K562 (cell line): ENCODE measurements at regions not wholly inside any gene's neighbourhood (a gene's known extent, or its start where the extent isn't known, plus 50 kb on each side); places are given as distances from the start of the nearest gene placed in this dataset.

Source experiments
- POLR2A ChIP-seq: fragments of 450-650 bp; conservative IDR thresholded peaks from 2 replicates; pipeline ENCODE4 v1.6.1; 2016
- RCOR1 ChIP-seq, 2 experiments: IDR thresholded peaks; 2 replicates each; pipeline ENCODE4 v1.6.1; 2012; ENCODE audit warnings: low read depth in 2 of 2, low read length in 2 of 2, borderline replicate concordance in 1 of 2, improper control_type of control experiment in 1 of 2
- SP2 ChIP-seq: IDR thresholded peaks from 2 replicates; pipeline ENCODE4 v1.6.1; 2011; ENCODE audit warnings: mild to moderate bottlenecking, low read depth, low read length, moderate library complexity; ENCODE audit not compliant: poor library complexity, severe bottlenecking; ENCODE audit errors: extremely low read depth
- TF ChIP-seq, protein P1 (sequence below), 2 experiments: fragments of 200-800 bp in 1 of 2; sonication (Bioruptor generic) in 1 of 2; sonication (generic) in 1 of 2; formaldehyde crosslinking in 1 of 2; IDR thresholded peaks in 1 of 2; conservative IDR thresholded peaks in 1 of 2; 2 replicates each; pipeline versions ENCODE4 v1.5.0 to v1.6.1; 2016 to 2020; ENCODE audit warnings: missing compliant biosample characterization in 1 of 2, missing genetic modification characterization in 1 of 2, missing genetic modification reagents in 1 of 2
- TF ChIP-seq, protein P2 (sequence below), 3 experiments: IDR thresholded peaks in 2 of 3; conservative IDR thresholded peaks in 1 of 3; 2 replicates each; pipeline ENCODE4 v1.5.1; 2011 to 2012; ENCODE audit warnings: low read length in 3 of 3, mild to moderate bottlenecking in 3 of 3, control low read depth in 2 of 3, improper control_type of control experiment in 1 of 3, inconsistent platforms in 1 of 3, low read depth in 1 of 3, mixed read lengths in 1 of 3, moderate library complexity in 1 of 3; ENCODE audit not compliant: insufficient read depth in 2 of 3

GRCh38 chr1:75999034-75999433, 66.8 kb upstream of the ASB17 start:
- TF ChIP-seq POLR2A (no peak), SP2 (no peak), RCOR1 (IDR thresholded peaks at IDR 0.05; ENCODE audit: borderline replicate concordance in 1 of 2, low read depth in 2 of 2, low read length in 2 of 2) (no peak)
- TF ChIP-seq, protein P1, sequence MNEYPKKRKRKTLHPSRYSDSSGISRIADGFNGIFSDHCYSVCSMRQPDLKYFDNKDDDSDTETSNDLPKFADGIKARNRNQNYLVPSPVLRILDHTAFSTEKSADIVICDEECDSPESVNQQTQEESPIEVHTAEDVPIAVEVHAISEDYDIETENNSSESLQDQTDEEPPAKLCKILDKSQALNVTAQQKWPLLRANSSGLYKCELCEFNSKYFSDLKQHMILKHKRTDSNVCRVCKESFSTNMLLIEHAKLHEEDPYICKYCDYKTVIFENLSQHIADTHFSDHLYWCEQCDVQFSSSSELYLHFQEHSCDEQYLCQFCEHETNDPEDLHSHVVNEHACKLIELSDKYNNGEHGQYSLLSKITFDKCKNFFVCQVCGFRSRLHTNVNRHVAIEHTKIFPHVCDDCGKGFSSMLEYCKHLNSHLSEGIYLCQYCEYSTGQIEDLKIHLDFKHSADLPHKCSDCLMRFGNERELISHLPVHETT (CRISPR knock-in tag; conservative IDR thresholded peaks at IDR 0.05 in 1 of 2, IDR thresholded peaks at IDR 0.05 in 1 of 2): no peak
- TF ChIP-seq, protein P2, sequence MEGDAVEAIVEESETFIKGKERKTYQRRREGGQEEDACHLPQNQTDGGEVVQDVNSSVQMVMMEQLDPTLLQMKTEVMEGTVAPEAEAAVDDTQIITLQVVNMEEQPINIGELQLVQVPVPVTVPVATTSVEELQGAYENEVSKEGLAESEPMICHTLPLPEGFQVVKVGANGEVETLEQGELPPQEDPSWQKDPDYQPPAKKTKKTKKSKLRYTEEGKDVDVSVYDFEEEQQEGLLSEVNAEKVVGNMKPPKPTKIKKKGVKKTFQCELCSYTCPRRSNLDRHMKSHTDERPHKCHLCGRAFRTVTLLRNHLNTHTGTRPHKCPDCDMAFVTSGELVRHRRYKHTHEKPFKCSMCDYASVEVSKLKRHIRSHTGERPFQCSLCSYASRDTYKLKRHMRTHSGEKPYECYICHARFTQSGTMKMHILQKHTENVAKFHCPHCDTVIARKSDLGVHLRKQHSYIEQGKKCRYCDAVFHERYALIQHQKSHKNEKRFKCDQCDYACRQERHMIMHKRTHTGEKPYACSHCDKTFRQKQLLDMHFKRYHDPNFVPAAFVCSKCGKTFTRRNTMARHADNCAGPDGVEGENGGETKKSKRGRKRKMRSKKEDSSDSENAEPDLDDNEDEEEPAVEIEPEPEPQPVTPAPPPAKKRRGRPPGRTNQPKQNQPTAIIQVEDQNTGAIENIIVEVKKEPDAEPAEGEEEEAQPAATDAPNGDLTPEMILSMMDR (IDR thresholded peaks at IDR 0.05 in 2 of 3, conservative IDR thresholded peaks at IDR 0.05 in 1 of 3; ENCODE audit: insufficient read depth in 2 of 3, low read depth in 1 of 3, low read length in 3 of 3): no peak
